Liver (tissue), 1 donor: ENCODE measurements at regions not wholly inside any gene's neighbourhood (a gene's known extent, or its start where the extent isn't known, plus 50 kb on each side); places are given as distances from the start of the nearest gene placed in this dataset.

Experiments
- YY1 ChIP-seq: IDR thresholded peaks from 2 replicates; pipeline ENCODE4 v1.6.1; 2016; ENCODE audit warnings: antibody characterized with exemption, mild to moderate bottlenecking
- TF ChIP-seq, protein P1 (sequence below): IDR thresholded peaks from 2 replicates; pipeline ENCODE4 v1.6.1; 2016; ENCODE audit warnings: antibody characterized with exemption
- TF ChIP-seq, protein P2 (sequence below): IDR thresholded peaks from 2 replicates; pipeline ENCODE4 v1.6.1; 2016; ENCODE audit warnings: antibody characterized with exemption, mild to moderate bottlenecking

- TF ChIP-seq, protein P1, sequence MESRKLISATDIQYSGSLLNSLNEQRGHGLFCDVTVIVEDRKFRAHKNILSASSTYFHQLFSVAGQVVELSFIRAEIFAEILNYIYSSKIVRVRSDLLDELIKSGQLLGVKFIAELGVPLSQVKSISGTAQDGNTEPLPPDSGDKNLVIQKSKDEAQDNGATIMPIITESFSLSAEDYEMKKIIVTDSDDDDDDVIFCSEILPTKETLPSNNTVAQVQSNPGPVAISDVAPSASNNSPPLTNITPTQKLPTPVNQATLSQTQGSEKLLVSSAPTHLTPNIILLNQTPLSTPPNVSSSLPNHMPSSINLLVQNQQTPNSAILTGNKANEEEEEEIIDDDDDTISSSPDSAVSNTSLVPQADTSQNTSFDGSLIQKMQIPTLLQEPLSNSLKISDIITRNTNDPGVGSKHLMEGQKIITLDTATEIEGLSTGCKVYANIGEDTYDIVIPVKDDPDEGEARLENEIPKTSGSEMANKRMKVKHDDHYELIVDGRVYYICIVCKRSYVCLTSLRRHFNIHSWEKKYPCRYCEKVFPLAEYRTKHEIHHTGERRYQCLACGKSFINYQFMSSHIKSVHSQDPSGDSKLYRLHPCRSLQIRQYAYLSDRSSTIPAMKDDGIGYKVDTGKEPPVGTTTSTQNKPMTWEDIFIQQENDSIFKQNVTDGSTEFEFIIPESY = no peak
- no peak for TF ChIP-seq YY1
- TF ChIP-seq, protein P2, sequence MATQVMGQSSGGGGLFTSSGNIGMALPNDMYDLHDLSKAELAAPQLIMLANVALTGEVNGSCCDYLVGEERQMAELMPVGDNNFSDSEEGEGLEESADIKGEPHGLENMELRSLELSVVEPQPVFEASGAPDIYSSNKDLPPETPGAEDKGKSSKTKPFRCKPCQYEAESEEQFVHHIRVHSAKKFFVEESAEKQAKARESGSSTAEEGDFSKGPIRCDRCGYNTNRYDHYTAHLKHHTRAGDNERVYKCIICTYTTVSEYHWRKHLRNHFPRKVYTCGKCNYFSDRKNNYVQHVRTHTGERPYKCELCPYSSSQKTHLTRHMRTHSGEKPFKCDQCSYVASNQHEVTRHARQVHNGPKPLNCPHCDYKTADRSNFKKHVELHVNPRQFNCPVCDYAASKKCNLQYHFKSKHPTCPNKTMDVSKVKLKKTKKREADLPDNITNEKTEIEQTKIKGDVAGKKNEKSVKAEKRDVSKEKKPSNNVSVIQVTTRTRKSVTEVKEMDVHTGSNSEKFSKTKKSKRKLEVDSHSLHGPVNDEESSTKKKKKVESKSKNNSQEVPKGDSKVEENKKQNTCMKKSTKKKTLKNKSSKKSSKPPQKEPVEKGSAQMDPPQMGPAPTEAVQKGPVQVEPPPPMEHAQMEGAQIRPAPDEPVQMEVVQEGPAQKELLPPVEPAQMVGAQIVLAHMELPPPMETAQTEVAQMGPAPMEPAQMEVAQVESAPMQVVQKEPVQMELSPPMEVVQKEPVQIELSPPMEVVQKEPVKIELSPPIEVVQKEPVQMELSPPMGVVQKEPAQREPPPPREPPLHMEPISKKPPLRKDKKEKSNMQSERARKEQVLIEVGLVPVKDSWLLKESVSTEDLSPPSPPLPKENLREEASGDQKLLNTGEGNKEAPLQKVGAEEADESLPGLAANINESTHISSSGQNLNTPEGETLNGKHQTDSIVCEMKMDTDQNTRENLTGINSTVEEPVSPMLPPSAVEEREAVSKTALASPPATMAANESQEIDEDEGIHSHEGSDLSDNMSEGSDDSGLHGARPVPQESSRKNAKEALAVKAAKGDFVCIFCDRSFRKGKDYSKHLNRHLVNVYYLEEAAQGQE = no peak
Observed at GRCh38 chr22:42180349-42180842, 49.8 kb upstream of the CYP2D6 start.
